ENCODE measurements at regions not wholly inside any gene's neighbourhood (a gene's known extent, or its start where the extent isn't known, plus 50 kb on each side); places are given as distances from the start of the nearest gene placed in this dataset.

- DNase-seq, result no peak
Observed at GRCh38 chr3:135896613-135897012, 68.9 kb upstream of the PPP2R3A start.

DNA sequence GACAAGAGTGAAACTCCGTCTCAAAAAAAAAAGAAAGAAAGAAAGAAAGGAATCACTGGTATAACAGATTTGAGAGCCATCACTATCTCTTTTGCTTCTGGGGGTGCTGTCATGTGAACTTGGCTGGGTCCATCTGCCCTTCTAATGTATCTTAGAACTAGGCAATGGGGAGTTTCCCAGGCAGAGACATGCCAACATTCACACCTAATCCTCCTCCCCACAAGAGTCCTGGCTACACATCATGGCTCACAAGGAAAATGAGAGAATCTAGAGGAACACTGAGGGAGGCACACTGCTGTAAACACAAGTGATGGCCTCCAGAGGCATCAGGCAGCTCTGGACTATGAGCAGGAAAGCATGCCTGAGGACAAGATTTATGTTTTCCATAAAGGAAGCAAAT, 67.8 kb upstream of the PPP2R3A start:
- no peaks in the 10 kb centered on the region for H3K79me2 ChIP-seq (ENCODE audit: insufficient read depth, low read length)
- no peak overlapping the region for H3K4me2 ChIP-seq (ENCODE audit: insufficient read depth, low read length)
- TF ChIP-seq CTCF (IDR thresholded peaks at IDR 0.05; ENCODE audit: borderline replicate concordance, extremely low read depth, low read length, poor library complexity, severe bottlenecking), result no peak
- no peak for TF ChIP-seq EZH2 (IDR thresholded peaks at IDR 0.05; ENCODE audit: borderline replicate concordance, low read depth, low read length, severe bottlenecking)
- no peaks in the 10 kb centered on the region for H4K20me1 ChIP-seq (ENCODE audit: insufficient read depth, low read length)
- peaks cover 10% of the 10 kb centered on the region for H3K27me3 ChIP-seq (ENCODE audit: insufficient read depth, low read length, poor library complexity)
- H3K27ac ChIP-seq (ENCODE audit: low read length), result no peak overlapping the region
- ATAC-seq (ENCODE audit: insufficient read depth, low read depth) (no peak), DNase-seq (no peak)
- H3K4me1 ChIP-seq (ENCODE audit: insufficient read depth, low read length), result no peaks in the 10 kb centered on the region
- no peak overlapping the region for H3K4me3 ChIP-seq (ENCODE audit: low read depth in 1 of 2, low read length in 2 of 2)
- no peak overlapping the region for H3K9ac ChIP-seq (ENCODE audit: low read depth, low read length)
- no peaks in the 10 kb centered on the region for H3K9me3 ChIP-seq (ENCODE audit: insufficient read depth, low read length, severe bottlenecking)
- no peak overlapping the region for H2AFZ ChIP-seq (ENCODE audit: low read depth, low read length)
- H3K36me3 ChIP-seq (ENCODE audit: insufficient read depth, low read length), result no peaks in the 10 kb centered on the region

More at GRCh38 chr3:135896613-135897012, 68.9 kb upstream of the PPP2R3A start:
- Histone ChIP-seq H2AFZ (ENCODE audit: low read depth, low read length) (no peak overlapping the region), H3K27ac (ENCODE audit: low read length) (no peak overlapping the region), H3K36me3 (ENCODE audit: insufficient read depth, low read length) (no peaks in the 10 kb centered on the region), H3K4me3 (ENCODE audit: low read depth in 1 of 2, low read length in 2 of 2) (no peak overlapping the region), H3K9me3 (ENCODE audit: insufficient read depth, low read length, severe bottlenecking) (no peaks in the 10 kb centered on the region), H4K20me1 (ENCODE audit: insufficient read depth, low read length) (no peaks in the 10 kb centered on the region), H3K4me2 (ENCODE audit: insufficient read depth, low read length) (no peak overlapping the region), H3K27me3 (ENCODE audit: insufficient read depth, low read length, poor library complexity) (peaks cover 10% of the 10 kb centered on the region), H3K79me2 (ENCODE audit: insufficient read depth, low read length) (no peaks in the 10 kb centered on the region), H3K4me1 (ENCODE audit: insufficient read depth, low read length) (no peaks in the 10 kb centered on the region), H3K9ac (ENCODE audit: low read depth, low read length) (no peak overlapping the region)
- no peak for ATAC-seq (ENCODE audit: insufficient read depth, low read depth)
- no peak for TF ChIP-seq EZH2 (IDR thresholded peaks at IDR 0.05; ENCODE audit: borderline replicate concordance, low read depth, low read length, severe bottlenecking)
- no peak for TF ChIP-seq CTCF (IDR thresholded peaks at IDR 0.05; ENCODE audit: borderline replicate concordance, extremely low read depth, low read length, poor library complexity, severe bottlenecking)

DNA sequence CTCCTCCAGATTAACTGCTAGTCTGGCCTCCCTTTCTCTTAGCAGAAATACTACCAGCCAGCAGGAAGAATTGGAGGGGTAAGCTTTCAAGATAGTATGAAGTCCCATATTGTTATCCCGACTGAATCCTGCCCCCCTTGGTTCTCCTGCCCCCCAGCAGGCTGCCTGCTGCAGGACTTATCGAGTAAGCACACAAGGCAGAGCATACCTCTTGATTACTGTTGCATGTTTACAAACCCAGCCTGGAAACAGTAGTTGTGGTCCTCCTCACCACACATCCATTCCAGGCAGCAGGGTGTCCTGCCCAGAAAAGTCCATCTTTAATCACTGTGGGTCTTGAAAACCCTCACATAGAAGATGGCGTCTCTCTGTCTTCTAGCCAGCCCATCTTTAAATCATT, 66.8 kb upstream of the PPP2R3A start:
- Histone ChIP-seq H3K4me1 (ENCODE audit: insufficient read depth, low read length) (no peaks in the 10 kb centered on the region), H2AFZ (ENCODE audit: low read depth, low read length) (no peak overlapping the region), H3K4me3 (ENCODE audit: low read depth in 1 of 2, low read length in 2 of 2) (no peak overlapping the region), H3K4me2 (ENCODE audit: insufficient read depth, low read length) (no peak overlapping the region), H3K79me2 (ENCODE audit: insufficient read depth, low read length) (no peaks in the 10 kb centered on the region), H3K36me3 (ENCODE audit: insufficient read depth, low read length) (no peaks in the 10 kb centered on the region), H3K9ac (ENCODE audit: low read depth, low read length) (no peak overlapping the region), H3K27me3 (ENCODE audit: insufficient read depth, low read length, poor library complexity) (peaks cover 10% of the 10 kb centered on the region), H3K27ac (ENCODE audit: low read length) (no peak overlapping the region), H3K9me3 (ENCODE audit: insufficient read depth, low read length, severe bottlenecking) (no peaks in the 10 kb centered on the region), H4K20me1 (ENCODE audit: insufficient read depth, low read length) (no peaks in the 10 kb centered on the region)
- TF ChIP-seq CTCF (IDR thresholded peaks at IDR 0.05; ENCODE audit: borderline replicate concordance, extremely low read depth, low read length, poor library complexity, severe bottlenecking) (no peak), EZH2 (IDR thresholded peaks at IDR 0.05; ENCODE audit: borderline replicate concordance, low read depth, low read length, severe bottlenecking) (no peak)
- DNase-seq, result no peak
- ATAC-seq (ENCODE audit: insufficient read depth, low read depth), result no peak

Data from DND-41 (cell line).